Fibroblast of skin of scalp (primary cell): ENCODE measurements at regions not wholly inside any gene's neighbourhood (a gene's known extent, or its start where the extent isn't known, plus 50 kb on each side); places are given as distances from the start of the nearest gene placed in this dataset.

ENCODE experiments used
- DNase-seq: peaks from one replicate; pipeline ENCODE4 v3.0.0-alpha.2; 2013

DNA sequence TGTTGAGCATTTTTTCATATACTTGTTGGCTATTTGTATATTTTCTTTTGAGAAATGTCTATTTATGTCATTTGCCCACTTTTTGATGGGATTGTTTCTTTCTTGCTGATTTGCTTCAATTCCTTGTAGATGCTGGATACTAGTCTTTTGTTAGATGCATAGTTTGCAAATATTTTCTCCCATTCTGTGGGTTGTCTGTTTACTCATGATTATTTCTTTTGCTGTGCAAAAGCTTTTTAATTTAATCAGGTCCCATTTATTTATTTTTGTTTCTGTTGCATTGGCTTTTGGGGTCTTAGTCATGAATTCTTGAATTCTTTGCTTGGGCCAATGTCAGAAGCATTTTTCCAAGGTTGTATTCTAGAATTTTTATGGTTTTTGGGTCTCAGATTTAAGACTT lies 251.7 kb downstream of the WNT5A start:
- DNase-seq: peak; percentile 17

GRCh38 chr3:55226696-55227095 lies 260.4 kb downstream of the WNT5A start:
- DNase-seq: no peak

GRCh38 chr3:55218577-55218976 lies 268.5 kb downstream of the WNT5A start:
- no peak for DNase-seq

GRCh38 chr3:55207744-55208143 lies 279.4 kb downstream of the WNT5A start:
- no peak for DNase-seq

DNA sequence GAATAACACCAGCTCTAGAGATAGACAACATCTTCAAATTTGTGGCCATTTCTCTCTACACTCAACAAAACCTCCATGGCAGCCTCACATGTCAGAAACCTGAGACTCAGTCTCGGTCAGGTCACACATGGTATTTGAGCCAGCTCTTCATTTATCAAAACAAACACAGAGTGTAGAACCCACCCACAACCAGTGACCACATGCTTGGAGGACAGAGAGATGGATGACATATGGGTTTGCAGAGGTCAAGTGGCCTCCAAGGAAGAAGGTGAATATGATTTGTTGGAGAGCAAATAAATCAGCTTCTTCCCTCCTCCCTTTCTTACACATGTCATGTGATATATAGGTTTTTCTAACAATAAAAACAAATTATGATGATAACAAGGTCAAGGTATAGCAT lies 278.1 kb upstream of the LRTM1 start:
- no peak for DNase-seq

GRCh38 chr3:55204417-55204816 lies 276.6 kb upstream of the LRTM1 start:
- DNase-seq: no peak

GRCh38 chr3:55203546-55203945 lies 275.7 kb upstream of the LRTM1 start:
- no peak for DNase-seq

DNA sequence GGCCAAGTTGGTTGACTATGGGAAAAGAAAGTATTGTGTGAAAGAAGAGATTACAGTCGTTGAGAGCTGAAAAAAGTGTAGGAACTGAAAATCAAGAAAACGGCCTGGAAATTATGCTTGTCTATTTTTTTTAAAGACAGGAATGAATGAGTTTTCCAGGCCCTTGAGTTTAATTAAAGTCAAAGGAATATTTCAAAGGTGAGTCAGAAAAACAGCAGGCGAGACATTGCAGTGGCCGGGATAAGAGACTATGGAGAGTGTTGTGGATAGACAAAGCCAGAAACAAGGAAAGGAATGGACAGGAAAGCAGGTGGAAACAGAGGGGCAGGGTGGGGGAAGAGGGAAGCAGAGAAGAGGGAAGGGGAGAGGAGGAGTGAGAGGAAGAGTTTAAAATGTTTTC lies 275.1 kb upstream of the LRTM1 start:
- peak; percentile 74 for DNase-seq

DNA sequence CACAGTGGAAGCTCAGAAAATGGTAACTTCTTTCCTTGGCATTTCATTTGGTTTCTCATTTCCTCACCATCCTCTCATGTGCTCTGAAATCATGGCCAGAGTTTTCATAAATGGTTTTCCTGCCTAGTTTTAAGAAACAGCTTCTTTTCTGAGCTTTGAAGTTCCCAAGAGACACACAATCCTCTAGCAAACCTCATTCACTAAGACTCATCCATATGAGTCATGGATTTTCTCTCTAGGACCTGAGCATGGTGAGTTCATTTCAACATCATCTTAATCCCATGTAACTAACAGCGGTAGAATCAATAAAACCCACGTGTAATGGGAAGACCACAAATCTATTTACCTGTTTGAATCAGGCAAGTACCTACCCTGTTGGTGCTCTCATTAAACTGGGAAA lies 274.5 kb upstream of the LRTM1 start:
- DNase-seq: peak; percentile 94

- peak; percentile 45 for DNase-seq
These were observed 273.9 kb upstream of the LRTM1 start for GRCh38 chr3:55201779-55202178.

DNA sequence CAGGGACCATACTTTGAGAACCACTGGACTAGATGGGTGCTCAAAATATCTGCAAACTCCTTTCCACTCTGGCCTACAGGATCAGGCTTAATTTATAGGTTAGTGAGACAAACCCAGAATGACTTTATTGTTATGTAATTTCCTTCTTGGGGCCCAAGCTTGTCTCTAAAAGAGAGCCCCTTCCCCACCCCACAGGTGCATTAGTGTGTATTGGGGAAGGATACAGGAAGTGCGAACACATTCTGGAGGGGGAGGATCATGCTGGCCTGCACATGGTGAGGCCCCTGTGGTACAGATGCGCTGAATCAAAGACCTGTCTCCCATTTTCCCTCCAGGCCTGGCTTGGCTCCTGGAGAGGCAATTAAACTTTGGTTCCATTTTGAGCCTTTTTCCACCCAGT lies 273.0 kb upstream of the LRTM1 start:
- DNase-seq: no peak

- peak; percentile 95 for DNase-seq
These were observed 270.7 kb upstream of the LRTM1 start for GRCh38 chr3:55198554-55198953.

DNA sequence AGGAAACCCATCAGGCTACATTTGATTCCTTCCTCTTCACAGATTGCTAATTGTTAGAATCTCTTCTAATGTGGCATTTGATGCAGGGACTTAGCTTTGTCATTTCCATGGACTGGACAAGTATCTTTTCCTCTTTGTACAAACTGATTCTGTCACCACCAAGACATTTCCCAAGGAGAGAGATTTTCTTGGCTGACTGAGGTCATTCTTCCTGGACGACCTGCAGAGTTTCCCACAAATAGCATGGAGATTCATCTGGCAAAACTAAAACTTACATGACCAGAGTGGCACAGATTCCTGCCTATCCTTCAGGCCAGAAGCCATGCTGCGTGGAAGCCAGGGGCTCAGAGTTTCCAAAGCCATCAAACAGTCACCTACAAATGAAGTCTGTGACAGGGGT lies 269.2 kb upstream of the LRTM1 start:
- DNase-seq: peak; percentile 48

- DNase-seq: no peak
These were observed 268.6 kb upstream of the LRTM1 start for GRCh38 chr3:55196495-55196894.

- no peak for DNase-seq
These were observed 266.5 kb upstream of the LRTM1 start for GRCh38 chr3:55194376-55194775.

DNA sequence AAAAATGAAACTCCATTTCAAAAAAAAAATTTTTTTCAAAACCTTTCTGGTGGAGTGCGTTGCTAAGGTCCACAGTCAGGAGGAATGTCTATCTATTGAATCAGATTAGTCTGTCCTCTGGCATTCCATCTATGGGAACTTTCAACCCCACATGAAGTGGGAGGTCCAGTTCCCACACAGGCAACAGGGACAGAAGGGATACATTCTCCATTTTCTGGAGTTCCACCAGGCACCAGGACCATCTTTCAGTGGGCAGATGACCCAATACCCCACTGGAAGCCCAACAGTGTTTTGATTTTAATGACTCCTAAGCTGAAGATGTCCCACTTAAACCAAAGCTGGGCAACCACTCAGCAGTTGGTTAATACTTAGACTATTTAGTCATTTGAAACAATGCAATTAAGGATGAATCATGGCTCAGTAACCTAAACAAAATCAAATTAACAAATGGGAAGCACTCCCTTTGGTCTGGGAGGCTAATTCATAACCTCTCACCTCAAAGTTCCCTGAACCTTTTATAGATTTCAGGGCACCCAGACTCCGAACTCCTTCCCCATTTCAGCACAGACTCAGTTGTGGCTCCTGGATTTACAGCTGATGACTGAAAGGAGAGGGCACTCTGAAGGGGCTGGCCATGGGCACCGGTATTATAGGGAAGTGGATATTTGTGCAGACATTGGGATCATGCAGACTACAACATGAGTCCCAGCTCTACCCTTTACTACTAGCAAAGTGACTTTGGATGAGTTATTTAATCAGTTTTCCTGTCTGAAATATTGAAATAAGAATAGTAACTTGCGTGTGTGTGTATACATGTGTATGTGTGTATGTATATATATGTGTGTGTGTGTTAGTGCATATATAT lies 264.3 kb upstream of the LRTM1 start:
- DNase-seq: peak; percentile 100

- DNase-seq: peak; percentile 89
These were observed 262.5 kb upstream of the LRTM1 start for GRCh38 chr3:55190331-55190730.

DNA sequence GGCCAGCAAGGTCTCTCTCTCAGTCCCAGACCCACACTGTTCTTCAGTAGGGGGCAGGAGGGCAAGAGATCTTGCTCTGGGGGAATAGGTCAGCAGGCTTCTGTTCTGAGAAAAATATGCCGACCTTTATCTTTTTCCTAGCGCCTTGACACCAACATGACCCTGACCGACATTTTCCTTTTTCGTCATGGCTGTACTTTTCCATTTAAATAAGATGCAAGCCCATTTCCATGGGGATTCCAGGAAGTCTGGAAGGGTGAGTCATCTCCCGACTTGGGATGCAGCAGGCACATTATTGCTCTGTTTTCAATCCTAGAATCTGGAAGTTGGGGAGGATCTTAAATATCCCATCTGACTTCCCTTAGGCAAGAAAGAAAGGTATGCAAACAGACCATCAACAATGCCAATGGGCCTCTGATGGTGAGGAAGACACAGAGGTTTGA lies 261.5 kb upstream of the LRTM1 start:
- peak; percentile 98 for DNase-seq

DNA sequence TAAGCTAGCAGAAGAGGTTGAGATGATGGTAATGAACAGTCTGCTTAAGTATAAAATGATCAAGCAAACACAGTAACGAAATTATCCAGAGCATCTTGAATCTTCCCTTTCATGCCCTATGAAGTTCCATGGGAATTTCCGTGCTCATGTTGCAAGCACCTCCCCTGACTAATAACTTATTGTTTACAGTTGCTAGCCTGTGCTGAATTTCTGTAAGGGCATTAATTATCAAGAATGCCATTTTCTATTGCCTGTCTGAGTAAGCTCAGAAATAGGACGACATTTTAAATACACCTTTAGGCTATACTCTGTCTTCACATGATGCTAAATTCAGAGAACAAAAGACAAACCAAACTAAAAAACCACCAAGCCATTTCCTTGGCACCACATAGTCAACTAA lies 257.5 kb upstream of the LRTM1 start:
- no peak for DNase-seq

- no peak for DNase-seq
These were observed 255.3 kb upstream of the LRTM1 start for GRCh38 chr3:55183201-55183600.

DNA sequence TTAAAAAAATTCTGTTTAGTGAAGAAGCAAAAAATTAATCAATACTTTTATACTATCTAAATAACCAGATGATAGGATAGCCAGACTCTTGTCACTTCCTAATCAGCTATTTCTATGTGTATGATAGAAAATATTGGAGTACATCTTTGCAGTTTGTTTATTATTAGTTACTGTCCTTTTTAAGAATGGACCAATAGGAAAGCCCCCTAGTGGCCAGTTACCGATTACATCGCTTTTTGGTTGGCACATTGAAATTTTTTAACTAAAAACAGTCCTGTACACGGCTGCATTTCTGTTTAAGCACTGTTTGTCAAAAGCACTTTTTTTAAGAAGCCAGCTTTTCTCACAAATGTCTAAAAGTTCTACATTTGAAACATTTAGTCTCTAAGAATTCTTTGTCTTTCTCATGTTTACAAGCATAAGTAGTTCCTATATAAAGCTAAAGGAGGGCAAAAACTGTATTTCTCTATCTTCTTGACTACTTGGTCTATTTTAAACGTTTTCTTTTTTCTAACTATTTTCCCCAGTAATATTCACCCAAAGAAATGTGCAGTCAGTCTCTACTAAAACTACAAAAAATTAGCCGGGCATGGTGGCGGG lies 253.2 kb upstream of the LRTM1 start:
- DNase-seq: peak; percentile 65

DNA sequence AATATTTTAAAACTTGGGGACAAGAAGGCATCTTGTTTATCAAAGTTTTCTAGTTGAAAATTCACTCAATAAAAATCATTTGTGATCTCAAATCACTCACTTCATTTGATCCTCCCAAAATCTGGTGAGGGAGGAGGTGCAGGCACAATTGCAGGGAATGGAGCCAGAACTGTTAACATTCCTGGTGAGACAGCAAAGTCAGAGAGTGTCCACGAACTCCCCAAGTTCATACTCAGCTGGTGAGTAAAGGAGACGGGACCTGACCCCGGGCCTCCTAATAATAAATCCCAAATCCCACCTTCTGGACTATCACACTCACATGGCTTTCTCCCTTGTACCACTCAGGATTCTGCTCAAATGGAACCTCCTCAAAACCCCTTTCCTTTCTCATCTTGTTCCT lies 252.3 kb upstream of the LRTM1 start:
- DNase-seq: no peak

DNA sequence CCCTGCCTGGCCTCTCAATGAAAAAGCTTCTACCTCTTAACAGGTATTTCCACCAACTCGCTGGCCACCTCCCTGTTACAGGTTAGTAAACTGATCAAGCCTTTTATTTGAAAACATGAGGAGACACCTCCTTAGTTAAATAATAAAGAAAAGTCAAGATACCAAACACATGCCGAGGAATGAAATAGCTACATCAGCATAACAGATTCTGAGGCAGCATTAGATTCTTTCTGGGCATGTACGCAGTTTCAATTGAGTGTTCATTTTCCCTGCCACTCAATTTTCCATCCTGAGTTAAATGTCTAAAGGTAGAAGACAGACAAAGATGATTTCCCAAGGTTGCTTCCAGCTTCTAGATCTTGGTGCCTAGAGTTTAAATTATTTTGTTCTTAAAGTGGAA lies 250.5 kb upstream of the LRTM1 start:
- DNase-seq: no peak

DNA sequence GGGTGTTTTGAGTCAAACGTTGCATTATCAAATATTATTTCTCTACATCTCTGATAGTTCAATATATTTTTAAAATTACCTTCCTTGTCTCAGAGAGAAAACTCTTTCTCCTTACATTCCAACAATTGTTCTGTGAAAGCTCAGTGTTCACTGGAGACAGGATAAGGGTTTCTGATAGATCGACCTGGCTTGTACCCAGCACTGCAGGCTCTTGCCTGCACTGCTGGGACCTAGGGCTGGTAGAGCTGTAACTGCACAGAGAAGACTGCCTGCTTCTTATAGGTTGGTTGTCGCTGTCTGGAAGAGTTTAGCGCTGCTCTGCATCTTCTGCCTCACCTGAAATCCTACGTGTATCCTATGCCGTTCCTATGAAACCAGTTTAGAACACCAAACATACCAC lies 249.9 kb upstream of the LRTM1 start:
- DNase-seq: no peak
